ENCODE measurements at regions not wholly inside any gene's neighbourhood (a gene's known extent, or its start where the extent isn't known, plus 50 kb on each side); places are given as distances from the start of the nearest gene placed in this dataset.

- no peak overlapping the region for H3K27ac ChIP-seq (ENCODE audit: low read depth, low read length)
- no peak overlapping the region for H2AFZ ChIP-seq (ENCODE audit: low read depth, low read length, severe bottlenecking)
- no peaks in the 10 kb centered on the region for H3K36me3 ChIP-seq (ENCODE audit: low read length)
- no peaks in the 10 kb centered on the region for H3K79me2 ChIP-seq (ENCODE audit: insufficient read depth, low read length)
- no peak overlapping the region for H3K4me3 ChIP-seq (ENCODE audit: insufficient read depth, low read length, poor library complexity, severe bottlenecking)
- H3K27me3 ChIP-seq (ENCODE audit: low read length), result no peaks in the 10 kb centered on the region
- H3K9me3 ChIP-seq (ENCODE audit: insufficient read depth, low read length), result no peaks in the 10 kb centered on the region
- no peak overlapping the region for H3K9ac ChIP-seq (ENCODE audit: low read length)
- H3F3A ChIP-seq (ENCODE audit: insufficient read depth), result no peaks in the 10 kb centered on the region
- no peaks in the 10 kb centered on the region for H4K20me1 ChIP-seq (ENCODE audit: low read depth, low read length)
- TF ChIP-seq EZH2phosphoT487 (conservative IDR thresholded peaks at IDR 0.05; ENCODE audit: low read length) (no peak), CTCF (IDR thresholded peaks at IDR 0.05; ENCODE audit: insufficient read depth, low read length, poor library complexity, severe bottlenecking) (no peak)
- no peaks in the 10 kb centered on the region for H3K9me2 ChIP-seq (replicated peaks; ENCODE audit: insufficient read depth, low read length)
- H3K4me2 ChIP-seq (ENCODE audit: low read depth, low read length, poor library complexity, severe bottlenecking), result no peak overlapping the region
Measured at GRCh38 chr4:38449506-38450174, 214.4 kb upstream of the KLF3 start.

- Histone ChIP-seq H3K9ac (ENCODE audit: low read length) (no peak overlapping the region), H3K79me2 (ENCODE audit: insufficient read depth, low read length) (no peaks in the 10 kb centered on the region), H3K27me3 (ENCODE audit: low read length) (no peaks in the 10 kb centered on the region), H3K36me3 (ENCODE audit: low read length) (no peaks in the 10 kb centered on the region), H3K9me3 (ENCODE audit: insufficient read depth, low read length) (no peaks in the 10 kb centered on the region), H3K27ac (ENCODE audit: low read depth, low read length) (no peak overlapping the region), H3K4me2 (ENCODE audit: low read depth, low read length, poor library complexity, severe bottlenecking) (no peak overlapping the region), H3K9me2 (replicated peaks; ENCODE audit: insufficient read depth, low read length) (no peaks in the 10 kb centered on the region), H2AFZ (ENCODE audit: low read depth, low read length, severe bottlenecking) (no peak overlapping the region), H4K20me1 (ENCODE audit: low read depth, low read length) (no peaks in the 10 kb centered on the region), H3K4me3 (ENCODE audit: insufficient read depth, low read length, poor library complexity, severe bottlenecking) (no peak overlapping the region), H3F3A (ENCODE audit: insufficient read depth) (no peaks in the 10 kb centered on the region)
- TF ChIP-seq EZH2phosphoT487 (conservative IDR thresholded peaks at IDR 0.05; ENCODE audit: low read length) (no peak), CTCF (IDR thresholded peaks at IDR 0.05; ENCODE audit: insufficient read depth, low read length, poor library complexity, severe bottlenecking) (no peak)
Measured at GRCh38 chr4:38452009-38452408, 212.0 kb upstream of the KLF3 start.

GRCh38 chr4:38452542-38452941 is 211.5 kb upstream of the KLF3 start:
- Histone ChIP-seq H3K9me3 (ENCODE audit: insufficient read depth, low read length) (no peaks in the 10 kb centered on the region), H3K27ac (ENCODE audit: low read depth, low read length) (no peak overlapping the region), H4K20me1 (ENCODE audit: low read depth, low read length) (no peaks in the 10 kb centered on the region), H3K27me3 (ENCODE audit: low read length) (no peaks in the 10 kb centered on the region), H3K9ac (ENCODE audit: low read length) (no peak overlapping the region), H3K4me3 (ENCODE audit: insufficient read depth, low read length, poor library complexity, severe bottlenecking) (no peak overlapping the region), H2AFZ (ENCODE audit: low read depth, low read length, severe bottlenecking) (no peak overlapping the region), H3K4me2 (ENCODE audit: low read depth, low read length, poor library complexity, severe bottlenecking) (no peak overlapping the region), H3K79me2 (ENCODE audit: insufficient read depth, low read length) (no peaks in the 10 kb centered on the region), H3K36me3 (ENCODE audit: low read length) (no peaks in the 10 kb centered on the region), H3K9me2 (replicated peaks; ENCODE audit: insufficient read depth, low read length) (no peaks in the 10 kb centered on the region), H3F3A (ENCODE audit: insufficient read depth) (no peaks in the 10 kb centered on the region)
- TF ChIP-seq CTCF (IDR thresholded peaks at IDR 0.05; ENCODE audit: insufficient read depth, low read length, poor library complexity, severe bottlenecking) (no peak), EZH2phosphoT487 (conservative IDR thresholded peaks at IDR 0.05; ENCODE audit: low read length) (no peak)

Measured in SU-DHL-6 (cell line).